NCI-H345 (cell line): ENCODE measurements at regions not wholly inside any gene's neighbourhood (a gene's known extent, or its start where the extent isn't known, plus 50 kb on each side); places are given as distances from the start of the nearest gene placed in this dataset.
"Not testable (repeated sequence)": the region's sequence is repeated elsewhere in the genome, so short reads cannot be mapped to it uniquely, and the experiment has no call there.

Experiments used
- DNase-seq: peaks from one replicate; lab custom pipeline; 2025; lab: John Stamatoyannopoulos, UW

DNA sequence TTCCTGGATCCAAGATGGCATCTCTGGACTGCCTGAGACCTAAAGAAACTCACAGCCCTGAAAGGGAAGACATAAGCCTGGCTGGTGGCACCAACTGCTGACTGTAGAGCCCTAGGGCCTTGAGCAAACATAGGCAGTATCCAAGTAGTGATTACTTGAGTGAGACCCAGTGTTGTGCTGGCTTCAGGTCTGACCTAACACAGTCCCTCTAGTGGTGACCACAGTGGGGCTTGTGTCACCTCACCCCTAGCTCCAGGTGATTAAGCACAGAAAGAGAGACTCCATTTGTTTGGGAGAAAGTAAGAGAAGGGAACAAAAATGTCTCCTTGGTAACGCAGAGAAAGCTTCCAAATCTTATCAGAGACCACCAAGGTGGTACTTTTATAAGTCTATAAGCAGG lies 496.3 kb upstream of the HTR2C start:
- DNase-seq, result no peak

DNA sequence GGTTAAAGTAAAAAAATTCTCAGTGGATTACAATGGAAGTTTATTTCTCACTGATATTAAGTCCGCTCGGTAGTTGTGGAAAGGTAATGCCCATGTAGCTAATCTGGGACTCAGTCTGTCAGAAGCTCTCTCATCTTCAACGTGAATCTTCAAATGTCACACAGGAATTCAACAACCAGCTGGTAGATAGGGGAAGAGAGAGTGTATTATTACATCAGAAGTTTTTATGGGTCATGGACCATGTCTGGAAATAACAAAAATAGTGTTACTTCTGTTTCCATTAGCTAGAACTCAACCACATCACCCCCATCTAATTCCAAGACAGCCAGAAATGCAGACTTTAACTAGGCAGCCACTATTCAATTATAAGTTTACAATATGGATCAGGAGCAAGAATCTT lies 506.1 kb upstream of the HTR2C start:
- no peak for DNase-seq

DNA sequence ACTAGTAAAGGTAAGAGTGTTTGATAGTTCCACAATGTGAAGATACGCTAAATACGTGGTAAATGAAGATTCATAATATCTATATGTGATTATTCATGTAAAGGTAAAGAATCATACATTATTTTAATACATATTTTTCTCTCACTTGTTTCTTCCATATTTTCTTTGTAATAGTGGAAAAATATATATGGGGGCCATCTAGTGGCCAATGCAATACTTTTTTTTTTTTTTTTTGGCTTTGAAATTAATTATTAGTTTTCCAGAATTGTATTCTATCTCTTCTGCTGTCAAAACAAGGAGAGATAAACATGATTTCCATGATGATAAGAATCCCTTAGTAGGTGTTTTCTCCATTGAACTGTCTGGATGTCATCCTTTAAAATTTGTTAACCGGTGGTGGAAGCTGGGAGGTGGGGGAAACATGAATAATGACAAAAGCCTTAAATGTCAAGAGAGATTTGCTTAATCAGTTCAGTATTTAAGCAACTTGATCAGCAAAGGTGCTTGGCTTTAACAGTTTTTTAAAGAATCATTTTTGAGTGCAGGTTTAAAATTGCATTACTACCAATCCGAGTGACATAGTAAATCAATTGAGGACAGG lies 508.7 kb upstream of the HTR2C start:
- no peak for DNase-seq

DNA sequence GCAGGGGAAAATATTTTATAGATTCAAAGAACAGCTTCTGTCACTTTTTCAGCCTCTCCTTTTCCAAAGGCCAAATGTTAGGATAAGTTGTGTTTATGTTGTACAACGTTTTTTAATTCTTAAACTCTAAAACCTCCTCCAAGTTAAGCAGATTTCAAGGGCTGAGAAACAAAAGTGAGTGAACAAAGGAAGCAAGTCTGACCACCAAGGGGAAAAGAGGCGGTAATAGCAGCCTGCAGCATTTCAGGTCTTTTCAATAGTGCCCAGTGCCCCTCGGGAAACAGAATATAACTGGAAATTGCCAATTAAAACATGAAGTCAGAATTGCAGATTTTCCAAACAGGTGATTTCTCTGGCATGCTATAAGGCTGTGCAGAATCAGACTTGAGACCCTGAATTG lies 510.0 kb upstream of the HTR2C start:
- no peak for DNase-seq

DNA sequence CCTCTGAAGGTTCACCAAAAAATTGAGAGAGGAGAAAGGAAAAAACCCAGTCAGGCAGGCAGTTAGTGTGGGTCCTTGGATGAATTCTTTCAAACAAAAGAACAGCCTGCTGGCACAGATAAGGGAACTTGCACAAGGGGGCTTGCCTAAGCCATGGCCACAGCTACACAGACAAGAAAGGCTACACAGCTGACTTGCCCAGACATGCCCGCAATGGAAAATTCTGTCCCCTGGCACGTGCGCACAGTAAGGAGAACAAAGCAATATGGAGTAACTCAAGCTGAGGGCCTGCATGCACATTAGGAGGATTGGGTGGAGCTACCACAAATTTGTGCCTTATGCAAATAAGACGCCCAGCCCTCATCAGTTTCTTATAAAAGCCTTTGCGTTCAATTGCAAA lies 512.5 kb upstream of the HTR2C start:
- DNase-seq, result no peak

DNA sequence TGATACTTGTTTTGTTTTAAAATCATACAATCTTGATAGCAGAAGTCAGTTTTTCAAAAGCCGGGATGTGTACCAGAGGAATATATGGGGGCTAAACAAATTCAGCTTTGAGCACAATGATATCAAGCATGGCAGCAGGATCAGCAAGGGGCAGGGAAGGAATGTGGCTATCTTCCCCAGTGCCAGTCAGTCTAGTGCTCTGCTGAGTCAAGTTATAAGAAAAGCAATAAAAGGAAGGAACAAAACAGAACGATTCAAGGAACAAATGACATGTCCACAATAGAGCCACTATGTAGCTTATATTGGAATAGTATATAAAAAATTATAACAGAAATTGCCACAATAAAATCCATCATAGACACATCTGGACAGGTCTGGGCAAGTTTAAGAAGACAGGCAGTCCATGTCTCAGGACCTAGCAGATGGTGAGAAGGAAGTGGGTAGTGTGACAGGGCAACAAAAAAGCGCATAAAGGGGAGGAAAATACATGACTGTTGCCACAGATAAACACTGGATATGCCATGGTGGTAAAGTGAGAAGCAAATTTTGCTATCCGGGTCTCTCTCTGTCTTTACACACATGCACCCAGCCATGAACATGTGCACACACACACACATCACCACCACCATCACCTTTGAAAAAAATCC lies 518.2 kb upstream of the HTR2C start:
- no peak for DNase-seq

DNA sequence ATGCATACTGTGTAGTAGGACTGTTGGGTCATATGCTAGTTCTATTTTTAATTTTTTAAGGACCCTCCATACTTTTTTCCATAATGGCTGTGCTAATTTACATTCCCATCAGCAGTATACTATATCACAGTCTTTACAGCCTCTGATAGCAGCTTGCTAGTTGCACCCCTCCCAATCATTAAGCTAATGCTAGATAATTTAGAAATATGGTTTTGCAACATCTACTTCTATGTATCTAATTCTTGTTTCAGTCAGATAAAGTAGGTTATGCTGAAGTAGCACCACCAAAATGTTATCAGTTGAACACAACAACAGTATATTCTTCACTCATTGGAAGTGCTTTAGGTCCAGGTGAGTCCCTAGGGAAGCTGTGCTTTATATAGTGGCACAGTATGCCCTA lies 522.7 kb upstream of the HTR2C start:
- DNase-seq, result no peak

DNA sequence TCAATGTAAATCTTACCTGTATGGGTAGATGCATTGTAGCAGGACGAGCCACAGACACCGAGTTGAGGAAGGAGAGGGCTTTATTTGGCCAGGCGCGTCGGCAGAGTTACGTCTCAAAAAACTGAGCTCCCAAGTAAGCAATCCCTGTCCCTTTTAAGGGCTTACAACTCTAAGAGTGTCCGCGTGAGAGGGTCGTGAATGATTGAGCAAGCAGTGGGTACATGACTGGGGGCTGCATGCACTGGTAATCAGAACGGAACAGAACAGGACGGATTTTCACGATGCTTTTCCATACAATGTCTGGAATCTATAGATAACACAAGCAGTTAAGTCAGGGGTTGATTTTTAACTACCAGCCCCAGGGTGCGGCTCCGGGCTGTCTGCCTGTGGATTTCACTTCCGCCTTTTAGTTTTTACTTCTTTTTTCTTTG lies 524.9 kb upstream of the HTR2C start:
- no peak for DNase-seq

DNA sequence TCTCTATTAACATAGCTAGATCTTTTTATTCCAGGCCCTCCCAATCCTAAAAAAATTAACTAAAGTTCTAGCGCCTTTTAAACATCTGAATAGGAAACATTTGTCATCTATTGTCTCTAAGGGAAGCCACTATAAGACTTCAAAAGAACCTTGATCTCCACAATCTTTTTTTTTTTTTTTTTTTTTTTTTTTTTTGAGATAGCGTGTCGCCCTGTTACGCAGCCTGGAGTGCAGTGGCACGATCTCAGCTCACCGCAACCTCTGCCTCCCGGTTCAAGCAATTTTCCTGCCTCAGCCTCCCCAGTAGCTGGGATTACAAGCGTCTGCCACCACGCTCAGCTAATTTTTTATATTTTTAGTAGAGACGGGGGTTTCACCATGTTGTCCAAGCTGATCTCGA lies 526.5 kb upstream of the HTR2C start:
- DNase-seq, result not testable (repeated sequence)

DNA sequence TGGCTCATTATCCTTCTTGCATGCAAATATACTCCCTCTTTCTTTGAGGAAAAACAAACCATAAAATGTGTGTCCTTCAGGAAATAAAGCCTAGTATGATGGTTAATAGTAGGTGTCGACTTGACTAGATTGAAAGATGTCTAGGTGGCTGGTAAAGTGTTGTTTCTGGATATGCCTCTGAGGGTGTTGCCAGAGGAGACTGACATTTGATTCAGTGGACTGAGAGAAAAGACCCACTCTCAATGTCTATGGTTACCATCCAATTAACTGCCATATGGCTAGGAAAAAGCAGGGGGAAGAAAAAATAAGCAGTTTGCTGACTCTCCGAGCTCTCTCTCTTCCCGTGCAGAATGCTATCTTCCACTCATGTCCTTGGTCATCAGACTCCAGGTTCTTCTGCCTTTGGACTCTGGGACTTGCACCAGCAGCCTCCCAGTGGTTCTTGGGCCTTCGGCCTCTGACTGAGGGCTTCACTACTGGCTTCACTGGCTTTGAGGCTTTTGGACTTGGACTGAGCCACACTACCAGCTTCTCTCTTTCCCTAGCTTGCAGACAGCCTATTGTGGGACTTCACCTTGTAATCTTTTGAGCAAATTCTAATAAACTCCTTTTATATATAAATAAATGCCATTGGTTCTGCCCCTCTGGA lies 532.1 kb upstream of the HTR2C start:
- no peak for DNase-seq

DNA sequence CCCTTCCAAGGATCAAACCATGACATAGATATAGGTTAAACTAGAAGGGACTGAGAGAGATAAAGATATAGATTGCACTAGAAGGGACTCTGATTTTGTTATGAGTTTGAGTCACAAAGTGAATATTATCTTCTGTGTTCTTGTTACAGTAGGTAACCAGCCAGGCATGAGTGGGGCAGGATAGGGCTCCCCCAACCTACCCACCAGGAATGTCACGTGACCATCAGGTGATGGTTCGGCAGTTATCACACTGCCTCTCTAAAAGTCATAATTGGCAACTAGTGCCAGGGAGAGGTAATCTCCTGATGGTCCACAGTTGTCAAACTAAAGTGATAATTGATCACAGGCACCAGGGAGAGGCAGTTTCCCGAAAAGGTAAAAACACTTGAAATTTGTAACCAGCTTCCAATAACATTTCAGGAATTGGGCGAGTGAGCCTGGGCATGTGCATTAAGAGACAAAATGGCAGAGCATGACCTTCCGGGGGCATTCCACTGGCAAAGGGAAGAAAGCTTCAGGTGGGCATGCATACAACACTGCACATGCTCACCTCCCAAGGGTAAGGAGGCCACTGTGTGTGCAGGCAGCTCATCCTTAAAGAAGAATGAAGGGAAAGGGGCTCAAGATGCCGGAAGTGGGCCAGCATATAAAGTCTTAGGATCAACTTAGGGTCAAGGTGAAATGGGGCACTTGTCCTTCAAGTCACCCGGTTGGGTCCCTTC lies 533.6 kb upstream of the HTR2C start:
- no peak for DNase-seq

DNA sequence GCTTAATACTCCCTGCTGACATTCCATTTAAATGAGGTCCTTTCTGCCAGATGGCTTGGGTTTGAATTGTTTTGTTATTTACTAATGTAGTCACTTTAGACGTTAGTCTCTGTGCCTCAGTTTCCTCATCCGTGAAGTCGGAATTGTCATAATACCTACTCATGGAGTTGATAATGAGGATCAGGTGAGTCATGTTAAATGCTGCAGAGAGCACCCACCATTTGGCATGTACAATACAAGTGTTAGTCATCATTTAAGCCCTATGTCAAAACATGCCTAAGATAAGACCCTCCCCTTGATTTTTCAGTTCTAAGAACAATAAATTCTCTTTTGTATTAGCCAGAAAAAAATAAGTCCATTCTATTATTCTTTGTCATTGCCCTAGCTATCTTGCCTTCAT lies 534.8 kb upstream of the HTR2C start:
- DNase-seq, result no peak

DNA sequence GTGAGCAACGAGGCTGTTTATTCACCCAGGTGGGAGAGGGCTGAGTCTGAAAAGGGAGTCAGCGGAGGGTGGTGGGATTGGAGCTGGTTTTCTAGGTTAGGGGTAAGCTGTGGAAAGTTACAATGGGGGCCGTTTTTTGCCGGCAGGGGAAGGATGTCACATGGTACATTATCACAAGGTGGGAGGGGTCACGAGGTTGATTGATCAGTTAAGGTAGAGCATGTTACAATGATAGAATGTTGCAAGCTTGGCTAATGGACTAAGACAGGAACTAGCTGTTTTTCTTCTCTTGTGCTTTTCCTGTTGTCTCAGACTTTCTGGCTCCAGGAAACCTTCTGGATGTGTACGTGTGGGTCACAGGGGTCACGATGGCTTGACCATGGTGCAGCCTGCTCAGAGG lies 536.3 kb upstream of the HTR2C start:
- DNase-seq, result no peak

DNA sequence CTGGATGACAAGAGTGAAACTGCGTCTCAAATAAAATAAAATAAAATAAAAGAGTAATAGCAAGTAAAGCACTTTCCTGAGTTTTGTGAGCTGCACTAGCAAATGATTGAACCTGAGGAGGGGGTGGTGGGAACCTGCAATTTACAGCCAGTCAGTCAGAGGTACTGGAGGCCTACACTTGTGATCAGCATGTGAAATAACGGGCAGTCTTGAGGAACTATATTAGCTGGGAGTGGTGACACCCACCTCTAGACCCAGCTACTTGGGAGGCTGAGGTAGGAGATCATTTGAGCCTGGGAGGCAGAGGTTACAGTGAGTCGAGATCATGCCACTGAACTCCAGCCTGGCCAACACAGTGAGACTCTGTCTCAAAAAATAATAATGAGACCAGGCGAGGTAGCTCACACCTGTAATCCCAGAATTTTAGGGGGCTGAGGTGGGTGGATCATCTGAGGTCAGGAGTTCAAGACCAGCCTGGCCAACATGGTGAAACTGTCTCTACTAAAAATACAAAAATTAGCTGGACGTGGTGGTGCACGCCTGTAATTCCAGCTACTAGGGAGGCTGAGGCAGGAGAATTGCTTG lies 537.1 kb upstream of the HTR2C start:
- DNase-seq, result no peak

DNA sequence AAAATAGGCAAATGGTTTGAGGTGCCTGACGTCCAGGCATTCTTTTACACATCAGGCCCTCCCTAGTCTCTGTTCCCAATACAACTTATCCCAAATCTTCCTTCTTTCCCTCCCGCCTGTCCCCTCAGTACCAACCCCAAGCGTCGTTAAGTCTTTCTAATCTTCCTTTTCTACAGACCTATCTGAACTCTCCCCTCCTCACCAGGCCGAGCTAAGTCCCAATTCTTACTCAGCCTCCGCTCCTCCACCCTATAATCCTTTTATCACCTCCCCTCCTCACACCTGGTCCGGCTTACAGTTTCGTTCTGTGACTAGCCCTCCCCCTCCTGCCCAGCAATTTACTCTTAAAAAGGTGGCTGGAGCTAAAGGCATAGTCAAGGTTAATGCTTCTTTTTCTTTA lies 542.4 kb upstream of the HTR2C start:
- not testable (repeated sequence) for DNase-seq

DNA sequence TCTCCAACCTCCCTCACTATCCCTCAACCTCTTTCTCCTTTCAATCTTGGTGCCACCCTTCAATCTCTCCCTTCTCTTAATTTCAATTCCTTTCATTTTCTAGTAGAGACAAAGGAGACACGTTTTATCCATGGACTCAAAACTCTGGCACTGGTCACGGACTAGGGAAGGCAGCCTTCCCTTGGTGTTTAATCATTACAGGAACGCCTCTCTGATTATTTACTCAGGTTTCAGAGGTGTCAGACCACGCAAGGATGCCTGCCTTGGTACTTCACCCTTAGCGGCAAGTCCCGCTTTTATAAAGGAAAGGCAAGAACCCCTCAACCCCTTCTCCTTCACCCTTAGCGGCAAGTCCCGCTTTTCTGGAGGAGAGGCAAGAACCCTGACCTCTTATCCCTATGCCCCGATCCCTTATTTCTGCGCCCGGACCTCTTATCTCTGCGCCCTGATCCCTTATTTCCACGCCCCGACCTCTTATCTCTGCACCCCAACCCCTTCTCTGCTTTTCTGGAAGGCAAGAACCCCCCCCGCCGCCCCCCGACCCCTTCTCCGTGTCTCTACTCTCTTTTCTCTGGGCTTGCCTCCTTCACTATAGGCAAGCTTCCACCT lies 543.1 kb upstream of the HTR2C start:
- not testable (repeated sequence) for DNase-seq

DNA sequence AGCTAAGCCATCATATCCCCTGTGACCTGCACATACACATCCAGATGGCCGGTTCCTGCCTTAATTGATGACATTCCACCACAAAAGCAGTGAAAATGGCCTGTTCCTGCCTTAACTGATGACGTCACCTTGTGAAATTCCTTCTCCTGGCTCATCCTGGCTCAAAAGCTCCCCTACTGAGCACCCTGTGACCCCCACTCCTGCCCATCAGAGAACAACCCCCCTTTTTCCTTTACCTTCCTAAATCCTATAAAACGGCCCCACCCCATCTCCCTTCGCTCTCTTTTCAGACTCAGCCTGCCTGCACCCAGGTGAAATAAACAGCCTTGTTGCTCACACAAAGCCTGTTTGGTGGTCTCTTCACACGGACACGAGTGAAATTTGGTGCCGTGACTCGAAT lies 543.8 kb upstream of the HTR2C start:
- DNase-seq, result not testable (repeated sequence)

DNA sequence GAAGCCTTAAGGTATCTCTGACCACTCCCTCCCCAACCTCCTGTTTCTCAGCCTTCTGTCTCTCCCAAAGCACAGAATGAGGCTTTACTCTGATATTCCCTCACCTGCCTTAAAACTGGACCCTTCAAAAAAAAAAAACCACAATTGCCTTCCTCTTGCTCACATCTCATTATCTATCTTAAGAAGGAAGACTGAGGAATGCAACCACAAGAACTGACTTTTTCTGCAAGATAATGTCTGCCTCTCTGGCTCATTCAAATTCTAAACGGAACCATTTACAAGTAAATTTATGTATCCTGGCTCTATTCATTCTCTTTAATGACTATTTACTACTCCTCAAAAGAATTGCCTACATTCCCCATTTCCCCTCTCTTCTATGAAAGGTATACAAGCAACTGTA lies 545.5 kb upstream of the HTR2C start:
- no peak for DNase-seq

DNA sequence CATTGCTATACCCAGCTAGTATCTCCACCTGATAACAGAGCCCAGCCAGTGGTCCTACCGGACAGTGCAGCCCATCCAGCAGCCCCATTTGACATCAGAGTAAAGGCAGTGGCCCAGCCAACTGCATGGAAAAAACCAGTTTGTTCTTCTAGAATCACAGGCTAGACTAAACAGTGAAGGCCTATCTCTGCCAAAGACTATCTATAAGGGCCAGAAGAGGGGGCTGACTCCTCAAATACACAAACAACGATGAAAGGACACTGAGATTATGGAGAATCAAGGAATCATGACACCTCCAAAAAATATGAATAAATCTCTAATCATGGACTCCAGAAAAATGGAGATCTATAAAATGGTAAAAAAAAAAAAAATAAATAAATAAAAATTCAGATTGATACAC lies 546.4 kb upstream of the HTR2C start:
- no peak for DNase-seq

DNA sequence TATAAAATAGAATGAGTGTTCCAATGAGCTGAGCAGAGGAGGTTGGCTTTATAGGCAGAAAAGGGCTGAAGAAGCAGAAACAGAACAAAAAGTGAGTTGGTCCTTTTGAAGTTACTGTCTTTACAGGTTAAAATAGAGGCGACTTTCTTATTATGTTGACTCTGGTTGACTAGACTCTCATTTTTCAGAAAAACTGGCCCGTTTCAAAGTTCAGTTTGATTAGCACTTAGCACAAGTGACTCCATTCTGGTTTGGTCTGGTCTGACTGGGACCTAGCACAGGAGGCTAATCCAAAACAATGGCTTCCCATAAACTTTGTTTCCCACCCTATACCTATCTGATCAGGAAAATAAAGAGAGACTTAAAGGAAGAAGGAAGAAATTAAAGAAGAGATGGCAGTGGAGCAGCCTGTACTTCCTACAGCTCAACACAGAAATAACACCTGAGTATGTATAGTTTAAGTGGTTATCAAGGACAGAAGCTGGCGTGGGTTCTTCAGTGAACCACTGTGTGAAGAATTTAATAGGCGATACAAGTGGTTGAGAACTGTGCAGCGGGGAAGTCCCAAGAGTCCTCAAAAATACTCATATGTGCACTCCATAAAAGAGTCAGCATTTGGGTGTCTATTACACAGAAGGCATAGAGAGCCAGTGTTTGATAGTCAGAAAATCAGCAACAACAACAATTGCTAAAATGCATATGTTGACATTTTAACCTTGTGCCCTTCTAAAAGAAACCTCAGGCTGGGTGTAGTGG lies 554.8 kb upstream of the HTR2C start:
- no peak for DNase-seq

DNA sequence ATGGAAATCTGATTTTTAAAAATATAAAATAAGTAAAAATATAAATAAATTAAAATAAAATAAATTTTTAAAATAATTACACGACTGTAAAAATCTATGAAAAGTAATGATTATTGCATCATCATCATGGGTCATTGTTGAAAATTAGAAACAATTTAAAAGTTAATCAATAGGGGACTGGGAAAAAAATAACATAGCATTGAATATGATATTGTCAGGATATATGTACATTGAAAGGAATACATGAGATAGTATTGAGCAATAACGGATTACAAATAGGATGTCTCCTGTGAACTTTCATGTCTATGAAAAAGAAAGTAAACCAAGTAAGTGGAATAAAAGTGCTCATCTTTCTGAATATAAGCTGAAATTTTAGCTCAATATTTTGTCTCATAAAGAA lies 566.8 kb upstream of the HTR2C start:
- DNase-seq, result no peak

DNA sequence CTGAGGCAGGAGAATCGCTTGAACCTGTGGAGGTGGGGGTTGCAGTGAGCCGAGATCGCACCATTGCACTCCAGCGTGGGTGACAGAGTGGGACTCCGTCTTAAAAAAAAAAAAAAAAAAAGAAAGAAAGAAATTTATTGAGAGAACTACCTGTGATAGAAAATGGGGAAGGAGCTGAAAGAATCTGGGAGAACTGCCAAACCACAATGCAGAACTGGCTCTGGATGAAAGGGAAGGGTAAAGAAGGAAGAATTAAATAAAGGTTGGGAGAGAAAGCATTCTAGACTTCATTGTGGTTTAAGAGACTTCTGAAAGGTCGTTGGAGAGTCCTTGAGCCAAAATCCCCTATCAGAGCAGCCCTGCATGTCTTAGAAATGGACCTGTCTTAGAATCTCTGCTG lies 567.9 kb upstream of the HTR2C start:
- no peak for DNase-seq
